HepG2 (cell line): ENCODE measurements at regions not wholly inside any gene's neighbourhood (a gene's known extent, or its start where the extent isn't known, plus 50 kb on each side); places are given as distances from the start of the nearest gene placed in this dataset.

Experiments used
- ATAC-seq: fragments of 200-7000 bp; cut with Tn5 transposase; 3 replicates; pipeline ENCODE4 v1.9.1; 2020; ENCODE audit warnings: mild to moderate bottlenecking, moderate library complexity
- BruUV-seq: library from RNA; stranded (reverse); fragments of 400-500 nt; replicated peaks from 2 replicates; lab custom pipeline; 2021; lab: Mats Ljungman, UMichigan
- CTCF ChIA-PET: fragments of 300-600 bp; formaldehyde crosslinking; extraction: SDS; loops from one replicate; lab custom pipeline; 2021; ENCODE audit warnings: low total read pairs, inconsistent platforms, low intra/inter-chr PET ratio; lab: Yijun Ruan, JAX
- POLR2A ChIA-PET: fragments of 350-600 bp; sonication (Branson Sonifier 250); formaldehyde crosslinking; loops from one replicate; lab custom pipeline; 2020; ENCODE audit warnings: antibody characterized with exemption, inconsistent platforms; lab: Yijun Ruan, JAX
- DNase-seq: peaks from one replicate; pipeline ENCODE4 v3.0.0-alpha.2; 2015; ENCODE audit warnings: low spot score
- FAIRE-seq: peaks from 3 replicates; lab custom pipeline; 2011; peaks lifted over from hg19 to GRCh38; lab: Jason Lieb, UNC
- H2AFZ ChIP-seq: one replicate; pipeline ENCODE4 v1.6.1; 2011; ENCODE audit warnings: low read length, inconsistent platforms
- H3K27ac ChIP-seq: fragments of 300-600 bp; 3 replicates; pipeline ENCODE4 v1.8.0; 2011; ENCODE audit warnings: mixed run types, mild to moderate bottlenecking, mixed read lengths, low read length, inconsistent platforms; ENCODE audit not compliant: insufficient read depth; ENCODE audit errors: extremely low read length
- H3K27me3 ChIP-seq, 2 experiments: fragments of 200-600 bp in 1 of 2; 2 replicates in 1 of 2; 3 replicates in 1 of 2; pipeline versions ENCODE4 v1.6.0 to v1.8.0; 2011; ENCODE audit warnings: low read length in 2 of 2, mild to moderate bottlenecking in 2 of 2, moderate library complexity in 2 of 2, inconsistent platforms in 1 of 2; ENCODE audit not compliant: insufficient read depth in 2 of 2, control insufficient read depth in 1 of 2
- H3K36me3 ChIP-seq, 2 experiments: fragments of 200-600 bp in 1 of 2; replicated peaks in 1 of 2; 2 replicates in 1 of 2; 3 replicates in 1 of 2; pipeline versions ENCODE4 v1.5.1 to v1.8.0; 2011; ENCODE audit warnings: low read length in 2 of 2, inconsistent platforms in 1 of 2; ENCODE audit not compliant: insufficient read depth in 2 of 2, control insufficient read depth in 1 of 2
- H3K4me1 ChIP-seq: 2 replicates; pipeline ENCODE4 v1.5.1; 2012; ENCODE audit warnings: low read length, inconsistent platforms; ENCODE audit not compliant: insufficient read depth
- H3K4me2 ChIP-seq: 2 replicates; pipeline ENCODE4 v1.6.0; 2011; ENCODE audit warnings: low read depth, low read length, inconsistent platforms
- H3K4me3 ChIP-seq, 3 experiments: fragments of 200-600 bp in 1 of 3; sonication (generic), shearing (Covaris generic) in 1 of 3; replicated peaks in 1 of 3; 2 replicates each; pipeline ENCODE4 v1.5.1; 2011 to 2016; ENCODE audit warnings: low read length in 3 of 3, inconsistent platforms in 2 of 3, low read depth in 2 of 3, mild to moderate bottlenecking in 2 of 3, control low read depth in 1 of 3, mixed read lengths in 1 of 3; ENCODE audit not compliant: insufficient read depth in 1 of 3
- H3K79me2 ChIP-seq: one replicate; pipeline ENCODE4 v1.6.1; 2011; ENCODE audit warnings: low read length, inconsistent platforms; ENCODE audit not compliant: insufficient read depth
- H3K9ac ChIP-seq: 2 replicates; pipeline ENCODE4 v1.6.0; 2011; ENCODE audit warnings: mild to moderate bottlenecking, low read depth, low read length, inconsistent platforms; ENCODE audit not compliant: insufficient read depth
- H3K9me3 ChIP-seq: 2 replicates; pipeline ENCODE4 v1.5.1; 2012; ENCODE audit warnings: mild to moderate bottlenecking, low read length
- H4K20me1 ChIP-seq: 2 replicates; pipeline ENCODE4 v1.6.0; 2011; ENCODE audit warnings: inconsistent platforms, mild to moderate bottlenecking, low read length, moderate library complexity; ENCODE audit not compliant: insufficient read depth
- ATF3 ChIP-seq: sonication (generic); formaldehyde crosslinking; IDR thresholded peaks from 2 replicates; pipeline ENCODE4 v1.4.0; 2020; ENCODE audit warnings: missing genetic modification reagents
- CBFB ChIP-seq: sonication (generic); formaldehyde crosslinking; IDR thresholded peaks from 2 replicates; pipeline ENCODE4 v1.4.0; 2020; ENCODE audit warnings: missing genetic modification reagents
- EP300 ChIP-seq, 3 experiments: sonication (generic) in 1 of 3; formaldehyde crosslinking in 1 of 3; IDR thresholded peaks; 2 replicates each; pipeline versions ENCODE4 v1.5.1 to v1.6.1; 2011 to 2020; ENCODE audit warnings: low read depth in 2 of 3, low read length in 2 of 3, borderline replicate concordance in 1 of 3, improper control_type of control experiment in 1 of 3, mild to moderate bottlenecking in 1 of 3, missing genetic modification reagents in 1 of 3, moderate library complexity in 1 of 3
- IKZF1 ChIP-seq: fragments of 450-650 bp; IDR thresholded peaks from 2 replicates; pipeline ENCODE4 v1.7.1; 2016
- NFIB ChIP-seq: sonication (generic); formaldehyde crosslinking; IDR thresholded peaks from 2 replicates; pipeline ENCODE4 v1.9.0; 2021; ENCODE audit warnings: missing genetic modification reagents, mild to moderate bottlenecking, borderline replicate concordance
- PAX8 ChIP-seq: sonication (generic); formaldehyde crosslinking; IDR thresholded peaks from 2 replicates; pipeline ENCODE4 v1.8.0; 2022; ENCODE audit warnings: mild to moderate bottlenecking, missing genetic modification reagents, borderline replicate concordance
- PPARG ChIP-seq: conservative IDR thresholded peaks from 2 replicates; pipeline ENCODE4 v1.6.1; 2016; ENCODE audit warnings: missing biosample characterization, missing genetic modification reagents
- SNAPC2 ChIP-seq: sonication (generic); formaldehyde crosslinking; IDR thresholded peaks from 2 replicates; pipeline ENCODE4 v1.8.1; 2022; ENCODE audit warnings: mild to moderate bottlenecking, missing genetic modification reagents
- YEATS2 ChIP-seq: sonication (generic); formaldehyde crosslinking; IDR thresholded peaks from 2 replicates; pipeline ENCODE4 v1.4.0; 2020; ENCODE audit warnings: missing genetic modification reagents, borderline replicate concordance
- ZBTB49 ChIP-seq: sonication (generic); formaldehyde crosslinking; IDR thresholded peaks from 2 replicates; pipeline ENCODE4 v1.4.0; 2020; ENCODE audit warnings: missing genetic modification reagents, borderline replicate concordance
- ZBTB8A ChIP-seq: sonication (generic); formaldehyde crosslinking; IDR thresholded peaks from 2 replicates; pipeline ENCODE4 v1.4.0; 2020; ENCODE audit warnings: mild to moderate bottlenecking, low read depth, missing genetic modification reagents, borderline replicate concordance
- ZNF121 ChIP-seq: sonication (generic); formaldehyde crosslinking; IDR thresholded peaks from 2 replicates; pipeline ENCODE4 v1.5.0; 2020; ENCODE audit warnings: mild to moderate bottlenecking, missing genetic modification reagents
- ZNF17 ChIP-seq: sonication (generic); formaldehyde crosslinking; IDR thresholded peaks from 2 replicates; pipeline ENCODE4 v1.5.0; 2020; ENCODE audit warnings: mild to moderate bottlenecking, missing genetic modification reagents
- ZNF235 ChIP-seq: sonication (generic); formaldehyde crosslinking; IDR thresholded peaks from 2 replicates; pipeline ENCODE4 v1.8.1; 2023; ENCODE audit warnings: mild to moderate bottlenecking, missing genetic modification reagents, borderline replicate concordance
- ZNF329 ChIP-seq: sonication (generic); formaldehyde crosslinking; IDR thresholded peaks from 2 replicates; pipeline ENCODE4 v1.9.0; 2021; ENCODE audit warnings: low read depth, mild to moderate bottlenecking, missing genetic modification reagents
- ZNF569 ChIP-seq: sonication (generic); formaldehyde crosslinking; IDR thresholded peaks from 2 replicates; pipeline ENCODE4 v1.5.0; 2020; ENCODE audit warnings: mild to moderate bottlenecking, missing genetic modification reagents, moderate library complexity, borderline replicate concordance
- WGBS: methylation state at CpG from one replicate; pipeline ENCODE4 v1.1.6; 2017; ENCODE audit warnings: low lambda C conversion rate; 5-methylcytosine and 5-hydroxymethylcytosine counted together
- in situ Hi-C: cut with HindIII; loops from 2 replicates; pipeline ENCODE4 v1.10.0; 2017; ENCODE audit warnings: low pct_unique_long_range_greater_than_20kb; ENCODE audit not compliant: extremely low pct_ligation_motif_present
- intact Hi-C: fragments of 100-400 bp; cut with micrococcal nuclease; formaldehyde crosslinking; loops from one replicate; pipeline ENCODE4 v1.10.0; 2022; ENCODE audit not compliant: unreplicated experiment

- no peak overlapping the region for H2AFZ ChIP-seq
- intact Hi-C loops, result no loop called here
- BruUV-seq, result no TSS peak
- ChIA-PET POLR2A (no interaction called here), CTCF (no interaction called here)
- no peaks in the 10 kb centered on the region for H4K20me1 ChIP-seq
- H3K9ac ChIP-seq, result no peak overlapping the region
- no peak for FAIRE-seq
- H3K27me3 ChIP-seq, result no peaks in the 10 kb centered on the region
- no peak overlapping the region for H3K4me3 ChIP-seq
- H3K9me3 ChIP-seq, result no peaks in the 10 kb centered on the region
- no peak overlapping the region for H3K4me2 ChIP-seq
- no peaks in the 10 kb centered on the region for H3K79me2 ChIP-seq
- 0% methylated on average over 2 of the region's 2 CpGs for WGBS
- TF ChIP-seq ATF3 (CRISPR knock-in tag) (no peak), CBFB (CRISPR knock-in tag) (no peak), ZNF569 (CRISPR knock-in tag) (no peak), NFIB (CRISPR knock-in tag) (no peak), ZNF329 (no peak), ZBTB8A (CRISPR knock-in tag) (no peak), PAX8 (CRISPR knock-in tag) (no peak), IKZF1 (no peak), ZNF235 (no peak), ZNF121 (CRISPR knock-in tag) (no peak), ZBTB49 (CRISPR knock-in tag) (no peak), YEATS2 (CRISPR knock-in tag) (no peak), PPARG (CRISPR knock-in tag) (no peak), ZNF17 (CRISPR knock-in tag) (no peak), SNAPC2 (no peak), EP300 (IDR thresholded peaks at IDR 0.05; ENCODE audit: low read depth in 2 of 2, low read length in 2 of 2) (no peak), EP300 (CRISPR knock-in tag; IDR thresholded peaks at IDR 0.05; ENCODE audit: borderline replicate concordance) (no peak)
- ATAC-seq, result no peak
- no peak for DNase-seq
- H3K36me3 ChIP-seq, result no peaks in the 10 kb centered on the region
- in situ Hi-C loops, result no loop called here
- no peaks in the 10 kb centered on the region for H3K4me1 ChIP-seq
- H3K27ac ChIP-seq, result no peak overlapping the region
These were observed 90.0 kb downstream of the CAPZA3 start for GRCh38 chr12:18827913-18828312.
